PC-9 (cell line): ENCODE measurements at regions not wholly inside any gene's neighbourhood (a gene's known extent, or its start where the extent isn't known, plus 50 kb on each side); places are given as distances from the start of the nearest gene placed in this dataset.

Experiments
- BruUV-seq: library from RNA; stranded (reverse); fragments of 400-500 nt; replicated peaks from 2 replicates; lab custom pipeline; 2021; lab: Mats Ljungman, UMichigan
- CTCF ChIA-PET: fragments of 300-600 bp; sonication (Branson Sonifier 250); formaldehyde crosslinking; loops from one replicate; lab custom pipeline; 2022; ENCODE audit warnings: antibody characterized with exemption; lab: Charles Lee
- POLR2A ChIA-PET: fragments of 300-600 bp; sonication (Branson Sonifier 250); formaldehyde crosslinking; loops from one replicate; lab custom pipeline; 2022; ENCODE audit warnings: antibody characterized with exemption; ENCODE audit not compliant: unreplicated experiment; lab: Charles Lee
- DNase-seq, 2 experiments: peaks; one replicate each; pipeline versions ENCODE4 v3.0.0 to v3.0.0-alpha.2; 2015 to 2022; ENCODE audit warnings: mixed read lengths in 1 of 2
- H2AFZ ChIP-seq: fragments of 200-600 bp; sonication (generic); 2 replicates; pipeline ENCODE4 v1.8.1; 2017; ENCODE audit warnings: antibody characterized with exemption
- H3F3A ChIP-seq: fragments of 200-600 bp; sonication (generic); 2 replicates; pipeline ENCODE4 v1.8.1; 2017; ENCODE audit warnings: antibody characterized with exemption, mild to moderate bottlenecking, low read depth; ENCODE audit not compliant: insufficient read depth
- H3K27ac ChIP-seq: fragments of 200-600 bp; sonication (generic); 2 replicates; pipeline ENCODE4 v1.6.1; 2016; ENCODE audit warnings: mixed run types
- H3K27me3 ChIP-seq: fragments of 200-600 bp; sonication (generic); 2 replicates; pipeline ENCODE4 v1.6.1; 2016; ENCODE audit warnings: low read depth, mixed run types; ENCODE audit not compliant: insufficient read depth
- H3K36me3 ChIP-seq: fragments of 200-600 bp; sonication (generic); 2 replicates; pipeline ENCODE4 v1.6.1; 2016; ENCODE audit warnings: low read depth, mixed run types
- H3K4me1 ChIP-seq: fragments of 200-600 bp; sonication (generic); replicated peaks from 2 replicates; pipeline ENCODE4 v1.6.1; 2016; ENCODE audit warnings: mixed run types; ENCODE audit not compliant: insufficient read depth
- H3K4me2 ChIP-seq: fragments of 200-600 bp; sonication (generic); 2 replicates; pipeline ENCODE4 v1.6.1; 2017; ENCODE audit warnings: mixed run types
- H3K4me3 ChIP-seq: fragments of 200-600 bp; sonication (generic); 2 replicates; pipeline ENCODE4 v1.6.1; 2016; ENCODE audit warnings: mixed run types
- H3K79me2 ChIP-seq: fragments of 200-600 bp; sonication (generic); 2 replicates; pipeline ENCODE4 v1.6.1; 2017; ENCODE audit warnings: low read depth, mixed run types
- H3K9me2 ChIP-seq: fragments of 200-600 bp; sonication (generic); 2 replicates; pipeline ENCODE4 v1.8.1; 2017; ENCODE audit warnings: mild to moderate bottlenecking; ENCODE audit not compliant: insufficient read depth
- H3K9me3 ChIP-seq: fragments of 200-600 bp; sonication (generic); 2 replicates; pipeline ENCODE4 v1.8.1; 2016; ENCODE audit warnings: low read depth; ENCODE audit not compliant: insufficient read depth
- H4K20me1 ChIP-seq: fragments of 200-600 bp; sonication (generic); 2 replicates; pipeline ENCODE4 v1.8.1; 2017; ENCODE audit not compliant: insufficient read depth
- EZH2 ChIP-seq: fragments of 200-600 bp; sonication (generic); IDR thresholded peaks from 2 replicates; pipeline ENCODE4 v1.8.0; 2017; ENCODE audit warnings: antibody characterized with exemption, low read depth
- intact Hi-C: fragments of 100-400 bp; cut with micrococcal nuclease; formaldehyde crosslinking; loops from one replicate; pipeline ENCODE4 v1.10.0; 2022; ENCODE audit not compliant: unreplicated experiment
- TF ChIP-seq, protein P1 (sequence below): fragments of 200-600 bp; sonication (generic); conservative IDR thresholded peaks from 2 replicates; pipeline ENCODE4 v1.6.1; 2017; ENCODE audit warnings: mixed run types, antibody characterized with exemption, mild to moderate bottlenecking, moderate library complexity

DNA sequence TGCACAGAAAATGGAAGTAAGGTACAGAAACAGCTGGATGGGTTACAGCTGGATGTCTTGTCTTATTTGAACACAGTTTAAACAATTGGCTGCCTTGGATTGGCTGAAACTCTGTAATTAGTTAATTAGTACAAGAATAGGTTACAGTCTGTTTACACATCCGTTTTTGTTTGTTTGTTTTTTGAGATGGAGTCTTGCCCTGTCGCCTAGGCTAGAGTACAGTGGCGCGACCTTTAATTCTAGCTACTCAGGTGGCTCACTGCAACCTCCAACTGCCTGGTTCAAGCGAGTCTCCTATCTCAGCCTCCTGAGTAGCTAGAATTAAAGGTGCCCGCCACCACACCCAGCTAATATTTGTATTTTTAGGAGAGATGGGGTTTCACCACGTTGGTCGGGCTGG lies 368.7 kb upstream of the KLF4 start:
- no TSS peak for BruUV-seq
- no peaks in the 10 kb centered on the region for H3F3A ChIP-seq
- no peaks in the 10 kb centered on the region for H3K9me2 ChIP-seq
- H2AFZ ChIP-seq: no peak overlapping the region
- ChIA-PET CTCF (no interaction called here), POLR2A (interaction anchor here (0.5 kb wide), 1 partner anchor 105 kb away, joined by 4 read pairs; no protein-coding TSS in a partner anchor)
- no peaks in the 10 kb centered on the region for H4K20me1 ChIP-seq
- no peak overlapping the region for H3K27ac ChIP-seq
- H3K36me3 ChIP-seq: no peaks in the 10 kb centered on the region
- no peaks in the 10 kb centered on the region for H3K27me3 ChIP-seq
- no peaks in the 10 kb centered on the region for H3K4me1 ChIP-seq
- H3K4me3 ChIP-seq: no peak overlapping the region
- intact Hi-C loops: no loop called here
- H3K4me2 ChIP-seq: no peak overlapping the region
- DNase-seq: no peak
- no peaks in the 10 kb centered on the region for H3K79me2 ChIP-seq
- no peak for TF ChIP-seq EZH2
- TF ChIP-seq, protein P1, sequence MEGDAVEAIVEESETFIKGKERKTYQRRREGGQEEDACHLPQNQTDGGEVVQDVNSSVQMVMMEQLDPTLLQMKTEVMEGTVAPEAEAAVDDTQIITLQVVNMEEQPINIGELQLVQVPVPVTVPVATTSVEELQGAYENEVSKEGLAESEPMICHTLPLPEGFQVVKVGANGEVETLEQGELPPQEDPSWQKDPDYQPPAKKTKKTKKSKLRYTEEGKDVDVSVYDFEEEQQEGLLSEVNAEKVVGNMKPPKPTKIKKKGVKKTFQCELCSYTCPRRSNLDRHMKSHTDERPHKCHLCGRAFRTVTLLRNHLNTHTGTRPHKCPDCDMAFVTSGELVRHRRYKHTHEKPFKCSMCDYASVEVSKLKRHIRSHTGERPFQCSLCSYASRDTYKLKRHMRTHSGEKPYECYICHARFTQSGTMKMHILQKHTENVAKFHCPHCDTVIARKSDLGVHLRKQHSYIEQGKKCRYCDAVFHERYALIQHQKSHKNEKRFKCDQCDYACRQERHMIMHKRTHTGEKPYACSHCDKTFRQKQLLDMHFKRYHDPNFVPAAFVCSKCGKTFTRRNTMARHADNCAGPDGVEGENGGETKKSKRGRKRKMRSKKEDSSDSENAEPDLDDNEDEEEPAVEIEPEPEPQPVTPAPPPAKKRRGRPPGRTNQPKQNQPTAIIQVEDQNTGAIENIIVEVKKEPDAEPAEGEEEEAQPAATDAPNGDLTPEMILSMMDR: no peak
- peaks cover 11% of the 10 kb centered on the region for H3K9me3 ChIP-seq

- no peak for DNase-seq
- no peaks in the 10 kb centered on the region for H3K79me2 ChIP-seq
- H3K4me1 ChIP-seq: no peaks in the 10 kb centered on the region
- no peak overlapping the region for H3K4me3 ChIP-seq
- no TSS peak for BruUV-seq
- TF ChIP-seq, protein P1: no peak
- no peak for TF ChIP-seq EZH2
- ChIA-PET POLR2A (interaction anchor here (0.8 kb wide), 1 partner anchor 17 kb away, joined by 4 read pairs; no protein-coding TSS in a partner anchor), CTCF (no interaction called here)
- H2AFZ ChIP-seq: no peak overlapping the region
- no peaks in the 10 kb centered on the region for H3K9me2 ChIP-seq
- no peaks in the 10 kb centered on the region for H3F3A ChIP-seq
- no peak overlapping the region for H3K27ac ChIP-seq
- no peaks in the 10 kb centered on the region for H3K36me3 ChIP-seq
- H4K20me1 ChIP-seq: no peaks in the 10 kb centered on the region
- no peak overlapping the region for H3K4me2 ChIP-seq
- no peaks in the 10 kb centered on the region for H3K27me3 ChIP-seq
- peaks cover 11% of the 10 kb centered on the region for H3K9me3 ChIP-seq
- intact Hi-C loops: no loop called here
Measured at GRCh38 chr9:107856633-107857032, 367.1 kb upstream of the KLF4 start.

DNA sequence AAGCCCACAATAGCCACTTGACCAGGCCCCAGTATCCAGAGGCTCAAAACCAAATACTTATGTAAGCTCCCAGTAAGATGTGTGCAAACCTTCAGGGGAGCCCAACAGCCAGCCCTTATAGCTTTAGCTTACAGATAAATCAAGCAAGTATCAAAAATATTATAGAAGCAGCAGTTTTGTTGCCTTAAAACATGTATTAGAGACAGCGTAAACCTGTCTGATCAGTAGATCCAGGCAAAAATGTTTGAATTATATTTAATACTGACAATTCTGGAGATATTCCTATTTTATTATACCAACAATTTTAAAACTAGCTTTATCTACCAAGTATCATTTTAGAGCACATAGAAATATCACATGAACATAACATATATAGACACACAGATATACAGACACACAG lies 365.6 kb upstream of the KLF4 start:
- H4K20me1 ChIP-seq: no peaks in the 10 kb centered on the region
- no TSS peak for BruUV-seq
- peaks cover 11% of the 10 kb centered on the region for H3K9me3 ChIP-seq
- H3K9me2 ChIP-seq: no peaks in the 10 kb centered on the region
- ChIA-PET CTCF (no interaction called here), POLR2A (no interaction called here)
- intact Hi-C loops: no loop called here
- H3K4me1 ChIP-seq: no peaks in the 10 kb centered on the region
- DNase-seq: no peak
- no peak overlapping the region for H3K4me2 ChIP-seq
- H3F3A ChIP-seq: no peaks in the 10 kb centered on the region
- TF ChIP-seq, protein P1: no peak
- TF ChIP-seq EZH2: no peak
- no peaks in the 10 kb centered on the region for H3K36me3 ChIP-seq
- H3K27ac ChIP-seq: no peak overlapping the region
- H2AFZ ChIP-seq: no peak overlapping the region
- no peaks in the 10 kb centered on the region for H3K79me2 ChIP-seq
- H3K27me3 ChIP-seq: no peaks in the 10 kb centered on the region
- H3K4me3 ChIP-seq: no peak overlapping the region
